NT2/D1 (cell line): ENCODE measurements at regions not wholly inside any gene's neighbourhood (a gene's known extent, or its start where the extent isn't known, plus 50 kb on each side); places are given as distances from the start of the nearest gene placed in this dataset.

Experiments
- SUZ12 ChIP-seq: IDR thresholded peaks from 2 replicates; pipeline ENCODE4 v1.6.1; 2011; ENCODE audit not compliant: insufficient read length, insufficient read depth; ENCODE audit errors: extremely low read depth
- YY1 ChIP-seq: IDR thresholded peaks from 2 replicates; pipeline ENCODE4 v1.6.1; 2011; ENCODE audit not compliant: insufficient read length, insufficient read depth
- ZNF274 ChIP-seq: IDR thresholded peaks from 2 replicates; pipeline ENCODE4 v1.6.1; 2011; ENCODE audit warnings: mild to moderate bottlenecking, low read depth, low read length

- TF ChIP-seq ZNF274 (no peak), SUZ12 (no peak), YY1 (no peak)
Measured at GRCh38 chr13:50357586-50358118, 342.4 kb downstream of the KCNRG start.
